Right cardiac atrium (tissue), 5 donors: ENCODE measurements at regions not wholly inside any gene's neighbourhood (a gene's known extent, or its start where the extent isn't known, plus 50 kb on each side); places are given as distances from the start of the nearest gene placed in this dataset.

Experiments
- ATAC-seq, 2 donors: fragments of 200-7000 bp; cut with Tn5 transposase; one replicate each; pipeline versions ENCODE4 v1.8.0 to v1.9.1; 2020; ENCODE audit warnings: moderate library complexity in 2 of 2, mild to moderate bottlenecking in 1 of 2
- DNase-seq, 3 donors: peaks; one replicate each; pipeline ENCODE4 v3.0.0-alpha.2; 2020
- H3K27ac ChIP-seq: one replicate; pipeline ENCODE4 v1.5.1; 2013; ENCODE audit warnings: mild to moderate bottlenecking, low read length, control low read depth, moderate library complexity
- H3K27me3 ChIP-seq: one replicate; pipeline ENCODE4 v1.6.1; 2013; ENCODE audit not compliant: control insufficient read depth, insufficient read depth
- H3K4me1 ChIP-seq: one replicate; pipeline ENCODE4 v1.6.1; 2013; ENCODE audit warnings: low read length; ENCODE audit not compliant: control insufficient read depth, insufficient read depth
- H3K4me3 ChIP-seq: one replicate; pipeline ENCODE4 v1.5.1; 2013; ENCODE audit warnings: low read length, control low read depth
- H3K9me3 ChIP-seq: one replicate; pipeline ENCODE4 v1.6.1; 2013; ENCODE audit warnings: low read length; ENCODE audit not compliant: control insufficient read depth
- WGBS: extraction: QIAGEN DNeasy Blood & Tissue Kit; methylation state at CpG from one replicate; pipeline ENCODE4 v1.1.7; 2013; 5-methylcytosine and 5-hydroxymethylcytosine counted together
- intact Hi-C, 4 donors: fragments of 100-400 bp; cut with DNase I; formaldehyde crosslinking; loops; one replicate each; pipeline versions ENCODE4 v1.11.0 to v1.14.0; 2022 to 2023
- donor health status: healthy with polysubstance abuse.
- donor health status: DM: no; HTN: yes; CAD: no.
- donor health status: DM: no; HTN: no; CAD: no.
- donor health status: DM: no; HTN: yes; CAD: no; lungs with severe emphysema.
- donor health status: DM: yes; HTN: yes; CAD: no.

DNA sequence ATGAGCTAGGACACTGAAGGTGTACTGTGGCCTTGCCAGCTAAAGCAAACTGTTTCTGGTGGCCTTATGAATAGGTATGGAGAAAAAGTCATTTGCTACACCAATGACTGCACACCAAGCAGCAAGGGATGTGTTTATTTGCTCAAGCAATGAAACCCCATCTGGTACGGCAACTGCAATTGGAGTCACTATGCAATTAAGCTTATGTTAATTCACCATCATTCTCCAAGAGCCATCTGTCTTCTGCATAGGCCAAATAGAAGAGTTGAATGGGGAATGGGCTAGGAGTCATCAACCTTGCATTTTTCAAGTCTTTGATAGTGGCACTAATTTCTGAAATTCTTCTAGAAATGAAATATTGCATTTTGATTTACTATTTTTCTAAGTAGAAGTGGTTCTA, 372.0 kb downstream of the KCNJ3 start:
- Histone ChIP-seq H3K4me3 (no peak overlapping the region), H3K9me3 (no peaks in the 10 kb centered on the region), H3K4me1 (no peaks in the 10 kb centered on the region), H3K27me3 (no peaks in the 10 kb centered on the region), H3K27ac (no peak overlapping the region)
- DNase-seq (no peak), ATAC-seq (no peak)
- WGBS: 84% methylated on average over 1 of the region's 1 CpG
- intact Hi-C loops: no loop called here

- Histone ChIP-seq H3K4me1 (no peaks in the 10 kb centered on the region), H3K9me3 (no peaks in the 10 kb centered on the region), H3K27ac (no peak overlapping the region), H3K27me3 (no peaks in the 10 kb centered on the region), H3K4me3 (no peak overlapping the region)
- DNase-seq (no peak), ATAC-seq (no peak)
- WGBS: 92% methylated on average over 1 of the region's 1 CpG
- intact Hi-C loops: no loop called here
Measured at GRCh38 chr2:155062922-155063258, 364.4 kb downstream of the KCNJ3 start.

GRCh38 chr2:155062250-155062921, 363.9 kb downstream of the KCNJ3 start:
- no peak overlapping the region for H3K4me3 ChIP-seq
- WGBS: 87% methylated on average over 2 of the region's 2 CpGs
- intact Hi-C loops: no loop called here
- DNase-seq (no peak), ATAC-seq (no peak)
- H3K27me3 ChIP-seq: no peaks in the 10 kb centered on the region
- no peaks in the 10 kb centered on the region for H3K9me3 ChIP-seq
- no peaks in the 10 kb centered on the region for H3K4me1 ChIP-seq
- H3K27ac ChIP-seq: no peak overlapping the region

DNA sequence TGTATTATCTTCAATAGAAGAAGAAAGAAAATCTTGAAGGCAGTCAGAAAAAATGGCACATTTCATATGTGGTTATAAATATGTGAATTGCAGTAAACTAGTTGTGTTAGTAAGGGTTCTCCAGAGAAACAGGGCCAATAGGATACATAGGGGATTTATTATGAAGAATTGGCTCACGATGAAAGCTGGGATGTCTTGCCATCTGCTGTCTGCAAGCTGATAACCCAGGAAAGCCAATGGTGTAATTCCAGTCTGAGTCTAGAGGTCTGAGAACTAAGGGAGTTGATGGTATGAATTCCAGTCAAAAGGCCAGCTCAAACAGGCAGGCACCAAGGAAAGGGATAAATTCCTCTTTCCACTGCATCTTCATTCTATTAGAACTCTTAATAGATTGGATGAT, 362.4 kb downstream of the KCNJ3 start:
- no peaks in the 10 kb centered on the region for H3K27me3 ChIP-seq
- no peak overlapping the region for H3K4me3 ChIP-seq
- no peak for DNase-seq
- H3K9me3 ChIP-seq: no peaks in the 10 kb centered on the region
- H3K4me1 ChIP-seq: no peaks in the 10 kb centered on the region
- H3K27ac ChIP-seq: no peak overlapping the region
- intact Hi-C loops: no loop called here
- 67% methylated on average over 1 of the region's 1 CpG for WGBS
- ATAC-seq: no peak

GRCh38 chr2:155054712-155055111, 356.2 kb downstream of the KCNJ3 start:
- Histone ChIP-seq H3K27ac (no peak overlapping the region), H3K9me3 (no peaks in the 10 kb centered on the region), H3K4me3 (no peak overlapping the region), H3K27me3 (no peaks in the 10 kb centered on the region), H3K4me1 (no peaks in the 10 kb centered on the region)
- intact Hi-C loops: no loop called here
- 86% methylated on average over 5 of the region's 5 CpGs for WGBS
- ATAC-seq (no peak), DNase-seq (no peak)

GRCh38 chr2:155043097-155043496, 344.6 kb downstream of the KCNJ3 start:
- WGBS: 91% methylated on average over 4 of the region's 4 CpGs
- Histone ChIP-seq H3K27me3 (no peaks in the 10 kb centered on the region), H3K4me3 (no peak overlapping the region), H3K4me1 (no peaks in the 10 kb centered on the region), H3K9me3 (no peaks in the 10 kb centered on the region), H3K27ac (no peak overlapping the region)
- no peak for ATAC-seq
- no peak for DNase-seq
- intact Hi-C loops: no loop called here

- intact Hi-C loops: no loop called here
- ATAC-seq: no peak
Measured at GRCh38 chr2:155035308-155035707, 336.8 kb downstream of the KCNJ3 start.

DNA sequence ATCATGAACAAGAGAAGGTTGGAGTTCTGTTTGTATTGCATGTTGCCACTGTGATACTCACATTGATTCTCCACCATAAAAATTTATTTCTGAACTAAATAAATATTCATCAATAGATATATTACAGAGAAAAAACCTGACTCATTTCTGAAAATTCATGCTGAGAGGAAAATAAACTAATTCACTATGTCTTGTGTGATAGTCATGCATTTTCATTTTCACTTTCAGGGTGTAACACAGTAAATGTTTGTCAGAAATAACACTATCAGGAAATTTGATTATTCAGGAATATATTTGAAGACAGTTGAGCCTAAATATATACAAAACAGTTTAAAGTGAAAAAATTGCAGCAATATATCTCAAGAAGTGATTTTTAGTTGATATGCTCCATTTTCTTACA, 335.2 kb downstream of the KCNJ3 start:
- Histone ChIP-seq H3K4me3 (no peak overlapping the region), H3K9me3 (no peaks in the 10 kb centered on the region), H3K27ac (no peak overlapping the region), H3K4me1 (no peaks in the 10 kb centered on the region), H3K27me3 (no peaks in the 10 kb centered on the region)
- no peak for ATAC-seq
- DNase-seq: no peak
- intact Hi-C loops: no loop called here

More at GRCh38 chr2:155035308-155035707, 336.8 kb downstream of the KCNJ3 start:
- H3K9me3 ChIP-seq: no peaks in the 10 kb centered on the region
- no peak for DNase-seq
- H3K27me3 ChIP-seq: no peaks in the 10 kb centered on the region
- no peak overlapping the region for H3K27ac ChIP-seq
- no peak overlapping the region for H3K4me3 ChIP-seq
- no peaks in the 10 kb centered on the region for H3K4me1 ChIP-seq

DNA sequence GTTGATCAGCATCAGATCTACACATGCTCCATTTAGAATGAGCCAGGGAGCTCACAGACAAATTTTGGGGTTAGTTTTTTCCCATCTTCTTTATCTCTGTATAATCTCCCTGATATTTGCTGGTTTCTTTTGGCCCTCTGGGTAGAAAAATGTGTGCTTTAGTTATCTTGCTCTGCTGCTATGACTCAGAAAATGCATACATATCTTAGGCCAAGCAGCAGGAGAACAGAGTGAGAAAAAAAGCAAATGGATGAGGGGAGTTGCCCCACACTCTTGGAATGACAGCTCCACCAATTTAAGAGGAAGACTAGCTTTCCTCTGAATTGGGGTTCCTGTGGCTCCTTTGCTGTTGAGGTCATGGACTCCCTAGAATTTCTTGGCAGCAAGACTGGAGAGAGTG, 331.8 kb downstream of the KCNJ3 start:
- DNase-seq (no peak), ATAC-seq (no peak)
- no peaks in the 10 kb centered on the region for H3K9me3 ChIP-seq
- no peak overlapping the region for H3K4me3 ChIP-seq
- intact Hi-C loops: no loop called here
- H3K4me1 ChIP-seq: no peaks in the 10 kb centered on the region
- no peak overlapping the region for H3K27ac ChIP-seq
- H3K27me3 ChIP-seq: no peaks in the 10 kb centered on the region

GRCh38 chr2:155026651-155027174, 328.2 kb downstream of the KCNJ3 start:
- WGBS: 82% methylated on average over 1 of the region's 1 CpG
- no peaks in the 10 kb centered on the region for H3K27me3 ChIP-seq
- H3K9me3 ChIP-seq: no peaks in the 10 kb centered on the region
- intact Hi-C loops: no loop called here
- no peak overlapping the region for H3K4me3 ChIP-seq
- DNase-seq: no peak
- no peaks in the 10 kb centered on the region for H3K4me1 ChIP-seq
- no peak for ATAC-seq
- H3K27ac ChIP-seq: no peak overlapping the region

- no peaks in the 10 kb centered on the region for H3K4me1 ChIP-seq
- intact Hi-C loops: no loop called here
- no peaks in the 10 kb centered on the region for H3K27me3 ChIP-seq
- DNase-seq: no peak
- H3K27ac ChIP-seq: no peak overlapping the region
- ATAC-seq: no peak
- WGBS: 49% methylated on average over 1 of the region's 1 CpG
- no peaks in the 10 kb centered on the region for H3K9me3 ChIP-seq
- H3K4me3 ChIP-seq: no peak overlapping the region
Measured at GRCh38 chr2:155023674-155024073, 325.2 kb downstream of the KCNJ3 start.

DNA sequence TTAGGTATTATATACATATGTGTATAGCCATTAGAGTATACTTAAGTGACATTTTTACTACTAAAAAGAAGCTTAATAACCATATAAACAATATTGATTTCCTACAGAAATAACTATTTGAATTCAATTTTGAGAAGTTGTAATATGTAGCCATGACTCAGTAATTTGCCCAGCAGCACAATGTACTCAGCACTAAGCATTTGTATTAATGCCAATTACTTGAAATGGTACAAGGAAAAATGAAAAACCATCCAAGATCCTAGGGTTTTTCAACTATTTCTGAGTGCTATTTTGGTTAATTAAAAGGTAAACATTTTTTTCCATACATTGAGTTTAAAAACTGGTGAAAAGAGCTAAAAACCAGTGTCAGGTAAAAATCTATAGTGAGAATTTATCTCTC, 324.0 kb downstream of the KCNJ3 start:
- DNase-seq: no peak
- ATAC-seq: no peak
- Histone ChIP-seq H3K9me3 (no peaks in the 10 kb centered on the region), H3K4me3 (no peak overlapping the region), H3K27ac (no peak overlapping the region), H3K4me1 (no peaks in the 10 kb centered on the region), H3K27me3 (no peaks in the 10 kb centered on the region)
- intact Hi-C loops: no loop called here
